Body of pancreas (tissue), 4 donors: ENCODE measurements at regions not wholly inside any gene's neighbourhood (a gene's known extent, or its start where the extent isn't known, plus 50 kb on each side); places are given as distances from the start of the nearest gene placed in this dataset.

Experiments used
- ATAC-seq: fragments of 150-250 bp; one replicate; pipeline ENCODE4 v1.9.1; 2016
- DNase-seq, 4 donors: peaks; one replicate each; pipeline ENCODE4 v3.0.0-alpha.2; 2019
- H3K27ac ChIP-seq, 4 donors: fragments of 200-600 bp; sonication (generic); 1 replicate in 3 of 4; 2 replicates in 1 of 4; pipeline versions ENCODE4 v1.5.1 to v1.6.1; 2016 to 2019; ENCODE audit warnings: mild to moderate bottlenecking in 1 of 4, mixed read lengths in 1 of 4, moderate library complexity in 1 of 4
- H3K27me3 ChIP-seq, 2 donors: fragments of 200-600 bp; sonication (generic); one replicate each; pipeline ENCODE4 v1.6.0; 2016; ENCODE audit warnings: mild to moderate bottlenecking in 1 of 2
- H3K36me3 ChIP-seq, 2 donors: fragments of 200-600 bp; sonication (generic); replicated peaks in 1 of 2; 2 replicates each; pipeline ENCODE4 v1.5.1; 2016; ENCODE audit warnings: low read depth in 2 of 2; ENCODE audit not compliant: insufficient read depth in 1 of 2
- H3K4me1 ChIP-seq: fragments of 200-600 bp; sonication (generic); one replicate; pipeline ENCODE4 v1.6.0; 2016
- H3K4me3 ChIP-seq, 2 donors: fragments of 200-600 bp; sonication (generic); 1 replicate in 1 of 2; 2 replicates in 1 of 2; pipeline ENCODE4 v1.5.1; 2016 to 2019
- H3K9me3 ChIP-seq, 3 donors: fragments of 200-600 bp; sonication (generic); 1 replicate in 2 of 3; 2 replicates in 1 of 3; pipeline ENCODE4 v1.5.1; 2016
- CTCF ChIP-seq, 7 experiments: fragments of 450-650 bp in 4 of 7; fragments of 200-600 bp in 3 of 7; sonication (generic) in 3 of 7; IDR thresholded peaks; one replicate each; pipeline ENCODE4 v1.5.1; 2016 to 2019; ENCODE audit warnings: antibody characterized with exemption in 7 of 7
- POLR2A ChIP-seq, 3 donors: fragments of 450-650 bp; IDR thresholded peaks; one replicate each; pipeline ENCODE4 v1.6.1; 2016; ENCODE audit warnings: antibody characterized with exemption in 3 of 3, mild to moderate bottlenecking in 2 of 3
- whole genome bisulfite sequencing, 2 donors: methylation state at CpG; one replicate each; pipeline ENCODE4 v1.1.5; 2017; 5-methylcytosine and 5-hydroxymethylcytosine counted together
- intact Hi-C: fragments of 100-400 bp; cut with DNase I; formaldehyde crosslinking; loops from one replicate; pipeline ENCODE4 v1.15.1; 2023

GRCh38 chr14:100664231-100664630 is 62.5 kb upstream of the DLK1 start:
- ATAC-seq: no peak
- TF ChIP-seq POLR2A (IDR thresholded peaks at IDR 0.05) (no peak), CTCF (IDR thresholded peaks at IDR 0.05) (no peak)
- Histone ChIP-seq H3K4me1 (peaks cover 22% of the 10 kb centered on the region), H3K9me3 (no peaks in the 10 kb centered on the region), H3K27ac (peak overlapping the region in 2 of 4 donors; percentile 16 to 71), H3K4me3 (no peak overlapping the region), H3K36me3 (no peaks in the 10 kb centered on the region), H3K27me3 (no peaks in the 10 kb centered on the region)
- intact Hi-C loops: no loop called here
- no peak for DNase-seq
- WGBS, 2 donors: 72 to 82% methylated on average over 5 of the region's 5 CpGs

- Histone ChIP-seq H3K27ac (peak overlapping the region; percentile 16 to 71 (median 60)), H3K27me3 (no peaks in the 10 kb centered on the region), H3K4me1 (peaks cover 22% of the 10 kb centered on the region), H3K9me3 (no peaks in the 10 kb centered on the region), H3K4me3 (no peak overlapping the region), H3K36me3 (no peaks in the 10 kb centered on the region)
- intact Hi-C loops: no loop called here
- TF ChIP-seq CTCF (IDR thresholded peaks at IDR 0.05): peak in 1 of 7 experiments; percentile 8
- TF ChIP-seq POLR2A (IDR thresholded peaks at IDR 0.05): no peak
- DNase-seq: peak; percentile 60 to 83 (median 74)
- ATAC-seq: peak; percentile 49
- 47 to 49% methylated on average over 14 of the region's 14 CpGs for WGBS, 2 donors
Observed at GRCh38 chr14:100664841-100665510, 61.7 kb upstream of the DLK1 start.

GRCh38 chr14:100665511-100666032 is 61.1 kb upstream of the DLK1 start:
- ATAC-seq (peak; percentile 74), DNase-seq (peak; percentile 56 to 79 (median 71))
- intact Hi-C loops: no loop called here

GRCh38 chr14:100666403-100666802 is 60.3 kb upstream of the DLK1 start:
- no peak for DNase-seq
- ATAC-seq: no peak
- Histone ChIP-seq H3K27ac (no peak overlapping the region), H3K27me3 (no peaks in the 10 kb centered on the region), H3K9me3 (no peaks in the 10 kb centered on the region), H3K4me1 (peaks cover 22% of the 10 kb centered on the region), H3K36me3 (no peaks in the 10 kb centered on the region), H3K4me3 (no peak overlapping the region)
- 63 to 65% methylated on average over 3 of the region's 3 CpGs for WGBS, 2 donors
- TF ChIP-seq POLR2A (IDR thresholded peaks at IDR 0.05) (no peak), CTCF (IDR thresholded peaks at IDR 0.05) (no peak)
- intact Hi-C loops: no loop called here

More at GRCh38 chr14:100665511-100666032, 61.1 kb upstream of the DLK1 start:
- Histone ChIP-seq H3K4me3 (no peak overlapping the region), H3K27ac (peak overlapping the region; percentile 16 to 71 (median 60)), H3K4me1 (peaks cover 22% of the 10 kb centered on the region), H3K27me3 (no peaks in the 10 kb centered on the region), H3K36me3 (no peaks in the 10 kb centered on the region), H3K9me3 (no peaks in the 10 kb centered on the region)
- 21 to 30% methylated on average over 9 to 11 of the region's 11 CpGs for WGBS, 2 donors
- TF ChIP-seq CTCF (IDR thresholded peaks at IDR 0.05) (no peak), POLR2A (IDR thresholded peaks at IDR 0.05) (no peak)

- TF ChIP-seq POLR2A (IDR thresholded peaks at IDR 0.05) (no peak), CTCF (IDR thresholded peaks at IDR 0.05) (no peak)
- ATAC-seq: no peak
- no peak overlapping the region for H3K4me3 ChIP-seq
- no peak overlapping the region for H3K27ac ChIP-seq
- H3K9me3 ChIP-seq: no peaks in the 10 kb centered on the region
- WGBS, 2 donors: 82 to 89% methylated on average over 4 to 10 of the region's 10 CpGs
- DNase-seq: no peak
- H3K27me3 ChIP-seq: no peaks in the 10 kb centered on the region
- intact Hi-C loops: no loop called here
- no peaks in the 10 kb centered on the region for H3K36me3 ChIP-seq
- H3K4me1 ChIP-seq: peaks cover 22% of the 10 kb centered on the region
Observed at GRCh38 chr14:100666851-100667250, 59.8 kb upstream of the DLK1 start.
